HG02759 (cell line): ENCODE measurements at regions not wholly inside any gene's neighbourhood (a gene's known extent, or its start where the extent isn't known, plus 50 kb on each side); places are given as distances from the start of the nearest gene placed in this dataset.

Experiments used
- ATAC-seq: cut with Tn5 transposase; IDR thresholded peaks from one replicate; pipeline ENCODE4 v1.9.1; 2021; ENCODE audit warnings: mild to moderate bottlenecking, moderate library complexity; ENCODE audit not compliant: unreplicated experiment

DNA sequence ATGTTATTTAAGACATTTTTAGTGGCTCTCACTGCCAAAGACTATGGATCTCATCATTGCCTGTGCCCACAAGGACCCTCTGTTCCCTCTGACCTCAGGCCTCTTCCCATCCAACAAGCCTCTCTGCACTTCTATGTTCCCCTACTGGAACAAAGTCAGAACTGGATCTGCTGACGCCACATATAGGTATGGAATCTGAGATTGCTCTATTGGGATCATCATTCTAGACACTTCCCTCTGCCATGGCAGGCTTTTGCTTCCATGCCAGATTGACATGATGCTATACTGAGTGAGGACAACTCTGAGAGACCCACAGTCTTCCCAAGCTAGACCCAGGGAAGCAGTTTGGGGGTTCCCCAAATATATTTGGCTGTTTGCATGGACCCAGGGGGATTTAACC lies 76.0 kb upstream of the ZNF648 start:
- ATAC-seq: no peak

DNA sequence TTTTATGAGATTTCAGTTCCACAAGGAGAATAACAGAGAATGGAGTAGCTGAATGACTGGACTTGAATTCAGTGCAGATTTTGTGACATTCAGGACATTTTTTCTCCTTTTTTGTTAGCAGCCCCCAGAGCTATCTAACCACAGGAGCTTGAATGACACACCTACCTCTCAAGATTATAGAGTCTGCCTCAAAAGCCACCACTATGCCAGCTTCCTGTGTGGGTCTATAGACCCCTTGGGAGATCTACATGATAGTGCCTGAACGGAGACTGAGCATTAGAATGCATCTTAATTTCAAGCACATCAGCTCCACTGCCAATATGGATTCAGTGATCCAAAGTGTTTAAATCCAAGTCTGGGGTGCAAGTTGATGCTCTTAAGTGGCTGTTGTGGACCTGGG lies 74.4 kb upstream of the ZNF648 start:
- no peak for ATAC-seq

DNA sequence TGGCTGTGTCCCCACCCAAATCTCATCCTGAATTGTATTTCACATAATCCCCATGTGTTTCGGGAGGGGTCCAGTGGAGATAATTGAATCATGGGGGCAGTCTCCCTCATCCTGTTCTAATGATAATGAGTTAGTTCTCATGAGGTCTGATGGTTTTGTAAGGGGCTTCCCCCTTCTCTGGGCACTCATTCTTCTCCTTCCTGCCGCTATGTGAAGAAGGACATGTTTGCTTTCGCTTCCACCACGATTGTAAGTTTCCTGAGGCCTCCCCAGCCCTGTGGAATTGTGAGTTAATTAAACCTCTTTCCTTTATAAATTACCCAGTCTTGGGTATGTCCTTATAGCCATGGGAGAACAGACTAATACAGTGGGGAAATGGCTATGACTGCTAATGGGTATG lies 72.7 kb upstream of the ZNF648 start:
- ATAC-seq: no peak

DNA sequence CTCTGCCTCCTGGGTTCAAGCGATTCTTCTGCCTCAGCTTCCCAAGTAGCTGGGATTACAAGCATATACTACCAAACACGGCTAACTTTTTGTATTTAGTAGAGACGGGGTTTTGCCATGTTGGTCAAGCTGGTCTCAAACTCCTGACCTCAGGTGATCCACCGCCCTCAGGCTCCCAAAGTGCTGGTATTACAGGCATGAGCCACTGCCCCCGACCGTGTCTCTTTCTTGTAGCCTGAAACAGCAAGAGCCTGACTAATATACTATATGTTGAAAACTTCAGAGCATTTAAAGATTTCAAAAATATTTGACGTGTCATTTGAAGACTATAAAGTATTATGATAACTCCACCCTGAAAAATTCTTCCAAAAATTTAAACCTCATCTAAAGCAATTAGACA lies 71.7 kb upstream of the ZNF648 start:
- no peak for ATAC-seq

DNA sequence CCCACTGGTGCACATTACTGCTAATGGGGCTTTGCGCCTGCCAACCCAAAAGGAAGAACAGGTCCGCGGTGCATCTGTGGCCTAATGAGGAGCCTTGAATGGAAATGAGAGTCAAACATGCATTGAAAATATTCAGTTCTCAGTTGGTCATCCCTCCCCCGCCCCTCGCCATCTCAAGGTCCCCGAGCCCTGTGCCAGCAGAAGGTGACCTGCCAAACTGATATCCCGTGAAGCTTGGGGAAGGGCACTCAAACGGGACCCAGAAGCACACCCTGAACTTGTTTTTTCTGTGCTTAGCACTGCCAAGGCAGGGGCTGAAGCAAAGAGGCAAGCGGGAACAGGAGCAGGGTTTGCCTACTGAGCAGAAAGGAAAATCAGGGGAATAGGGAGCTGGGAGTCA lies 67.9 kb upstream of the ZNF648 start:
- no peak for ATAC-seq

DNA sequence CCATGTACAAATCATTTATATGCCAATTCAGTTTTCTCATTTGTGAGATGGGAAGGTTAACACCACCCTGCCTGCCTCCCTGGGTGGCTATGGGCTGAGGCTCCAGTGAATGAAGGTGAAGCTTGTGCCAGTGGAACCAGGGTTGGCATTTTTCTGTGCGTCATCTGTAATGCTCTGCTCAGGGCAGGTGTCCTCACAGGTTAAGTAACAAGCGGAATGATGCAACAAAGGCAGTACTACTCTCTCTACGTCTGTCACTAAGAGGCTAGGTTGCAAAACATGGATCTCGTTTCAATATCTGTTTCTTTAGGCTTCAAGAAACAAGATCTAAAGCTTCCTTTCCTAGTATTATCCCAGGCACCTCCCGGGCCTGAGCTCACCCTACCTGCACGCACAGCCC lies 67.0 kb upstream of the ZNF648 start:
- no peak for ATAC-seq

DNA sequence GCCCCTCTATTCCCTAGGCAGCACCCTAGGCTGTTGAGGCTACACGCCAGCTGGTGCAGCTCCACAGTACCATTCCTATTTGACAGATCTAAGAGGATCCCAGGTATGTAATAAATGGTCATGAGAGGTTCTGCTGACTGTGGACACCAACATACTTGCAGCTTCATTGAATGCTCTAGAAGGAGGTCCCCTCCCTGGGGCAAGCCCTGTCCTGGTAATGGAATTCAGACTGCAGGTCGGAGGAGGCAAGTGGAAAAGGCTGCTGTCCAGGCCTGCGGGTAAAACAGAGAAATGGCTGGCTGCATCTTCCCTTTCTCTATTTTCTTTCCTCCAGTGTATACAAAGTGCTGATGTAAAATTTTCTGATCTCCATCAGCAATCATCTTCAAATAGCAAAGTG lies 66.1 kb upstream of the ZNF648 start:
- ATAC-seq: no peak

DNA sequence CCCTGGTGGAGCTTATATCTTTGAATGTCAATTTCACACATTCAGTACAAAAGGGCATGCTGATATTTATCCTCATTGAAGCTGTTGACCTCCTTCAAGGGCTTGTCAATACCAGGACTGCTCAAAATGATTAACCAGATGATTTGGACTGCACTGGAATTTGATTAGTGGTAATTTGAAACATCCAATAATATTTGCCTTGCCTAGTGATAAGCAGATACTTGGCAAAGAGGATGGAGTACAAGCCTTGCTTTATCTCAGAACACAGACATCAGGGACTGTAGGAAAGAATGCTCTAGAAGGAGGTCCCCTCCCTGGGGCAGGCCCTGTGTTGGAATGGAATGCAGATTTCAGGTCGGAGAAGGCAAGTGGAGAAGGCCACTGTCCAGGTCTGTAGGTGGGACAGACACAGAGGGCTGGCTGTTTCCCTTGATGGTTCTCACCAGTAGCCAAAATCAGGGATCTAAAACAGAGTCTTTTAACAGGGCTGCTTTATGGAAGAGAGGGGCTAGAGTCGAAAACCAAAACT lies 64.8 kb upstream of the ZNF648 start:
- no peak for ATAC-seq

DNA sequence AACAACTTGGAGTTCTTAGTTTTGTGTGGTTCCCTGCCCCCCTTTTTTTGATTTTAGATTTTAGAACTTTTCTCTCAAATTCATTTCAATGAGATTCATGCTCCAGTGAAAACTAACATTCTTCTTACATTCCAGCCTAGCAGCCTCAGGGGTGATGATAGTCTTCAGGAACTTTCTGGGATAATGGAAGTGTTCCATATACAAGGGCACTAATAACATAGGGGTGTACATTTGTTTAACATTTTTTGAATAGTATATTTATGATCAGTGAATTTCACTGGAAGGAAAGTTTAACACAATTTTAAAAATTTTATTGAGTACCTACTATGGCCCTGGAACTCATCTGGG lies 61.4 kb upstream of the ZNF648 start:
- no peak for ATAC-seq

DNA sequence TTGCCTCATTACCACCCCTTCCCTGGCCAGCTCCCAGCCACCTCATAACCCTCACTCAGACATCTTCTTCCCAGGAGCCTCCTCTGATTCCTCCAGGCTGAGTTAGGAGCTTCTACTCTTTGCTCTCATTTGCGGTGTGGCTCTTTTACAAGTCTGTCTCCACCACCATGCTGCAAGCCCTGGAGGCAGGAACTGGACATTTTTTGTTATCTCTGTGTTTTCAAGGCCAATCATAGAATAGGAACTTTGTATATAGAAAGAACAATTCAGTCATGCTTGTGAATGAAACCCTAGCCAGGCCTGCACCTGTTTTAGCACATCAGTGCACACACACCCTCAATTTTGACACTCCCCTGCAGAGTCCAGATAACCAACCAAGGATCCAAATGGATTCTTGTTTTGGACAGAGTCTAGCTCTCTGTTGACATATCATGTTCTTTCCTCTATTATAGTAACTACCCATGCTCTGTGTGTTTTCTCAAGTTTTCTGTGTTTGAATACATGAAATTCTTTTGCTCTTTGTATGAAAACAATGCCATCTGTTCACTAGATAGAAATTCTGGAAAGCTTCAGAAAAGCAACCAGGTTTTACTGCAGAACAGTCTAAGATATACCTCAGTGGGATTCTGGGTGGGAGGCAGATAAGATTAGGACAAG lies 60.9 kb upstream of the ZNF648 start:
- no peak for ATAC-seq

DNA sequence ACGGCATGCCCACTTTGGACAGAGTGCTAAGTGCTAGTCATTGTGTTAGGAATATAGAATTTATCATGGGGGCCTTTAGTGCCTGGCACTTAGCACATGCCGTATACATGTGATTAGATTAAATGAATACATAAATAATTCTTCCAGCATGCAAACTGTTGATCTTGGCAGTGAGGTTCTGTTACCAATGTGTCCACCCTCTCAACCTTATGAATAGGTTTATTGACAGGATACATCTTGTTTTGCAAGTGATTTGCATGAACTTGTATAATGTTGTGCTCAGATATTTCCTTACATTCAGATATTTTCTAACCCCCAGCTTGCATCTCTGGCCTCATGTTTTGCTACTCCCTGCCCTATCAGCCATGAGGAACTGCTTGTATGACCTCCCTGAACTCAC lies 60.3 kb upstream of the ZNF648 start:
- ATAC-seq: no peak

DNA sequence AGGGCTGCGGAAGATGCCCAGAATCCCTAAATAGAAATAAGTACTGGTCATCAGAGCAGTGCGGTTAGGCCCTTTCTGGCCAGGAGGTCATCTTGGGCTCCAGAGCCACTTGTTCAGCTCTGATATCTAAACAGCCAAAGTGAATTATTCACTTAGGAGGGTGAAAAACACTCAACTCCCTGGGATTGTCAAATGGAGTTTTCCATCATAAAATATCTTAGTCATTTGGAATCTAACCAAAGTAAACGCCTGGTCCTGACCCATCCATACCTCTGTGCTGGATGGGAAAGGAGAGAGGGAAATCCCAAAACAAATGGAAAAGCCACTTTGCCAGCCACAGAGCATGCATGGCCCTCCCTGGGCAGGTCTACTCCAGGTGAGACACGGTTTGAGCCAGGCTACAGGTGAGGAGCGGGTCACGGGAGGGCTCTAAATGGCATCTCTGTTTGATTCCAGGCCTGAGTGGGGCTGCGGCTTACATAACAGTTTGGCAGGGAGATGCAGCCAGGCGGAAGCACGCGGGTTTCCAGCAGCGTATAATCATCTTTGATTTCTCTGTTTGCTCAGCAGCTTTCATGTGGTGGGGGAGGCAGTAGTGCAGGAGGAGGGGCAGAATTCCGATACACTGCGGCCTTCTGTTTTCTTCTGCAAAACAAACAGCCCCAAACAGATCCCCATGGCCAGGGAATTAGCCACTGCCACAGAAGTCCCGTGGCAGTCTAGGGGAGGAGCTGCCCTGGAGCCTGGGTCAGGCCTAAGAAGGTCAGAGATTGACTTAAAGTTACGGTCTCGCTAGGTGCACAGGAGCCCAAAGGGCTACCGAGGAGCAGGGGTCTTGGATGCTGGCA lies 59.1 kb upstream of the ZNF648 start:
- ATAC-seq: no peak

DNA sequence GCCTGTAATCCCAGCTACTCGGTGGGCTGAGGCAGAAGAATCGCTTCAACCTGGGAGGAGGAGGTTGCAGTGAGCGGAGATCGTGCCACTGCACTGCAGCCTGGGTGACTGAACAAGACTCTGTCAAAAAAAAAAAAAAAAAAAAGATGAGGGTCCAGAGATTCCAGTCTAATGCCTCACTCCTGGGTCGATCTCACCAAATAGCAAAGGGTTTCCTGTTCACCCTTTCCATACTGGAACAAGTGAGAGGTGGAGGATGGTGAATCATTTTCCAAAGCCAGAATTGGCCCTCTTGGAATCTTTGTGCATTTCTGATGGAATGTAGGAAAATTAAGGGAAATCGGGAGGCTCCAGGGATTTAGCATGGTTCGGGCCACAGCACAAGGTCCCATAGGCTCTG lies 58.1 kb upstream of the ZNF648 start:
- ATAC-seq: no peak

DNA sequence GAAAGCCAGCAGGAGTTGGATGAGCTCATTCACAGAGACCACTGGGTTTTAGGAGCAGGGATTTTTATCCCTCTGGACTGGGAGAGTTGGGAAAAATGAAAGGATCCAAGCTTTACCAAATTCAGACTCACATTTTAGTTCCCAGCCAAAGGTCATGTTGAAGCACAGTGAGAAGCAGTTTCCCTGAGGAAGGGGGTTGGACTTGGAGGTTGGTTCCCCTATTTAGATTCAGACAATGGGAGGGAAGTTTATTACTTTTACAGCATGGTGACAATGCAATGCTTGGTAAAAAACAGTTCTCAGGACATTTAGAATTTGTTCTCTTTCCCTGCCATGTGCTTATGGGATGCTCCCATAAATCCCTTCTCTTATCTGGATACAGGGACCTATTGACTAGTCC lies 57.3 kb upstream of the ZNF648 start:
- ATAC-seq: no peak

DNA sequence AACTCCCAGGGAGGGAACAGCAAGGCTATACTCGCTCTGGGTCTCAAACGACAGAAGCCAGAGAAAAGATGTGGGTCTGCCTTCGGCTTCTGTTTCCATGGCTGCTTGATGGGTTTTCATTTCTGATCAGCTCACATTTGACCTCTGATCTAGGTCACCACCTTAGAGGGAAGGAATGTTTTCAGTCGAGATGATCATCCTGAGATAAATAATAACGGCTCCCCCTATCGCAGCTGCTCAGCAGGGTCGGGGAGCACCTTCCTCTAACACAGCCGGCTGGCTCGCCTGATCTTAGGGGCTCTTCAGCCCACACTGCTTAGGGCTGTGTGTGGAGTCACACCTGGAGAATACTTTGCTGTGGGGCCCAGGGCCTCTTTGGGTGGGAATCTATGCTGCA lies 53.1 kb upstream of the ZNF648 start:
- ATAC-seq: no peak

DNA sequence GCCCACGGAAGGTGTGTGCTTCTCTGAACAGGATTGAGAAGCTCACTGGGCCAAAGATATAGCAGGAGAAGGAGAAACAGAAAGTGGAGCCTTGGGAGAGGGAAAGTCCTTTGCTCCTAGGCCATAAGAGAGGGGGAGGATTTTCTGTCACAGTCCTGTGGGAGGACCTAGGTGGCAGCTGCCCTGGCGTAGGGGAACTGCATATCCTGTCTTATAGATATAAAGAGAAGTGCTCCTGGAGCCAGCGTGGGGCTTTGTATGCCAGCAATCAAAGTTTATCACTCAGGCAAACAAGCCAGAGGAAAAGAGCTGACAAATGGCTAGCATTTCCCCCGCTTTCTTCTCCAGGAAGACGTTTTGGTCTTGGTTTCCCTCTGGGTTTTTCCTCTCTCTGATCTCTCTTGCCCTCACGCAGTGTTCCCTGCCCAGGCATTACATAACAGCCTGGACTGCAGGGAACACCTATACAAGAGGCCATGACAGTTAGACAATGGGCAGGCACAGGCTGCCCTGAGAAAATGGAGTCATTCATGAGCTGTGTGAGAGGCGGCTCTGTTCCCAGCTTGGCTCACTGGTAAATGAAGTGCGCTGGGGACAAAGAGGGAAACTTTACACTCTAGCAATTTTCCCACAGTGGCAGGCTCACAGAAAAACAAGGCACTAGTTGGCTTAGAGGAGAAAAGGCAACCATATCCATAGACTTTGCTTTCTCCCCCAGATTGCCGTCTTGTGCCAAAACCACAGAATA lies 52.5 kb upstream of the ZNF648 start:
- ATAC-seq: no peak

DNA sequence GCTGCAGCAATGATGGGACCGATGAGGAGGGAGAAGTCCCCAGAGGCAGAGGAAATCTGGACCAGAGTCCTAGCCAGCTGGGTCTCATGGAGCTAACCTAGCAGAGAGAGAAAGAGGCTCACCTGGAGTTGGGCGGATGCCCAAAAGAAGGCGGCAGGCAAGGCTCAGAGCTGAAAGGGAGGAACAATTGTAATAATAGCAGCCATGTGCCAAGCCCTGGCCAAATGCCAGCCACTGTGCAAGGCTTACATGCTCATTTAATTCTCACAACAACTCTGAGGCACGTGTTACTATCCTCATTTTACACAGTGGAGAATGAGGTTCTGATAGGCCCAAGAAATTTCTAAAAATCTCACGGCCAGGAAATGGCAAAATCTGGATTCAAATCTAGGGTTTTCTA lies 50.0 kb upstream of the ZNF648 start:
- no peak for ATAC-seq
